GM10847 (cell line): ENCODE measurements at regions not wholly inside any gene's neighbourhood (a gene's known extent, or its start where the extent isn't known, plus 50 kb on each side); places are given as distances from the start of the nearest gene placed in this dataset.

Experiments used
- POLR2A ChIP-seq: IDR thresholded peaks from 2 replicates; pipeline ENCODE4 v1.6.1; 2011; ENCODE audit not compliant: insufficient read length; ENCODE audit errors: extremely low read depth

DNA sequence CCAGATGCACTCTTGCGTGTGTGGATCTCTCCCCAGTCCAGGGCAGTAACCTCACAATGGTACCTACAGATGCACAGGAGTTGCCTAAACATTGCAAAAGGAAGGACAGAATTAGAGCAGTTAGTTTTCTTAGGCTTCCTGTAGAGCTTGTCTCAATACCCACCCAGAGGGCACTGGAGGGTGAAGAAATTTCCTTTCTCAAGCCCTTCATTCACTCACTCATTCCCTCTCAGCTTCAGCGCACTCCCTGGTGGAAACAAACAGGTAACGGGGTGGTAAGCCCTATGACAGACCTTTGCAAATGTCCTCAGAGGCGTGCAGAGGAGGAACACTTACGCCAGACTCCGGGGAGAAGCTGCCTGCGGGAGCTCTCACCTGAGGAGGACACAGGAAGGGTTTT lies 267.4 kb upstream of the HES1 start:
- TF ChIP-seq POLR2A = no peak

GRCh38 chr3:193869221-193870201 lies 266.4 kb upstream of the HES1 start:
- no peak for TF ChIP-seq POLR2A

GRCh38 chr3:193870376-193871219 lies 265.4 kb upstream of the HES1 start:
- no peak for TF ChIP-seq POLR2A

DNA sequence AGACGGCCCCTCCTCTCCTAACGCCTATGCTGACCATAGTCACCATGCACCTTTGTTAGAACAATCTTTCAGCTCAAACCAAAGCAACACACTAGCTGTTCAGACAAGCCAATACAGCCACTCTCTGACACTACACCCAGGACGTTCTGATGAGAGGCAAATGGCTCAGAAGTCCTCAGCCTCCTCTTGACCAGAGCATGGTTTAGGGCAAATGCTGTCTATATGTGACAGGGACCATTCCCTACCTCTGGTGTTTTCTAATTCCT lies 264.8 kb upstream of the HES1 start:
- TF ChIP-seq POLR2A = no peak

GRCh38 chr3:193872265-193872753 lies 263.6 kb upstream of the HES1 start:
- no peak for TF ChIP-seq POLR2A

GRCh38 chr3:193873426-193874201 lies 262.3 kb upstream of the HES1 start:
- no peak for TF ChIP-seq POLR2A

DNA sequence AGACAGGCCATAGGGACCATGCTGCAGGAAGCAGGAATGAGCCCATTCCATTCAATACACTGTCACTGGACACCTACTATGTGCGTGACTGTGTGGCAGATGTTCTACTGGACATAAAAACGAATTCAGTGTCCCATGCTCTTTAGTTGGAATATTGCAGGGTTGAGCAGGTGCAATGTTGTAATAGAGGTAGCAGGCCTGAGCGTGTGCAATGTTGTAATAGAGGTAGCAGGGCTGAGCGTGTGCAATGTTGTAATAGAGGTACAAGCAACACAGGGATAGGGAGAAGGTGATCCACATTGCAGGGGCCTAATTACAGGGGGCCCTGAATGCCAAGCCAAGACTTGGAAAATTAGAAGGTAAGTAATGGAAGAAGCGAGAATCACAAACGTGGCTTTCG lies 261.4 kb upstream of the HES1 start:
- TF ChIP-seq POLR2A = no peak

DNA sequence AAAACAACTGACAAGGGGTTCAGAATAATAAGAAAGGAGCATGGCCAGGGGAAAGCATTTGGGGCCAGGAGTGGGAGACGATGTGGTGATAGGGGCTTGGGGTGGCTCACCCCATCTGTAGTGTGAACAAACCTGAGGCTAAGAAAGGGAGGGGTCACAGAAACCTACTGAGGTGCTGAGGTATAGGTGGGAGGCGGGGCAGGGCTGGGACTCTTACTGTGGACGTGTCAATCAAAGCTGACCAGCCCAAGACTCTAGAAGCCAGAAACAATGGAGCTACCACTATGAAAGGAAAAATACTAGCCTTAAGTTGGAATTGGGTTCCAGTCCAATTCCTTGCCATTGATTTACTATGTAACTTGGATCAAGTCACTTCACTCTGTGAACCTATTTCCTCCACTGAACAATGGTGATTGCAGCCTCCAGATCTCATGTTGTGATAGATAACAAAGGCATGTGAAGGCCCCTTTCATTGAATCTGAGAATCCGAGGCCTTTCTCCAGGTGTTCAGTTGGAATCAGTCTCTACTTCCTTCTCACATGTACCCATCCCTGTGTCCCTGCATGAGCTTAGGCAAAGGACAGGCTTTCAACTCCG lies 260.9 kb upstream of the HES1 start:
- no peak for TF ChIP-seq POLR2A

DNA sequence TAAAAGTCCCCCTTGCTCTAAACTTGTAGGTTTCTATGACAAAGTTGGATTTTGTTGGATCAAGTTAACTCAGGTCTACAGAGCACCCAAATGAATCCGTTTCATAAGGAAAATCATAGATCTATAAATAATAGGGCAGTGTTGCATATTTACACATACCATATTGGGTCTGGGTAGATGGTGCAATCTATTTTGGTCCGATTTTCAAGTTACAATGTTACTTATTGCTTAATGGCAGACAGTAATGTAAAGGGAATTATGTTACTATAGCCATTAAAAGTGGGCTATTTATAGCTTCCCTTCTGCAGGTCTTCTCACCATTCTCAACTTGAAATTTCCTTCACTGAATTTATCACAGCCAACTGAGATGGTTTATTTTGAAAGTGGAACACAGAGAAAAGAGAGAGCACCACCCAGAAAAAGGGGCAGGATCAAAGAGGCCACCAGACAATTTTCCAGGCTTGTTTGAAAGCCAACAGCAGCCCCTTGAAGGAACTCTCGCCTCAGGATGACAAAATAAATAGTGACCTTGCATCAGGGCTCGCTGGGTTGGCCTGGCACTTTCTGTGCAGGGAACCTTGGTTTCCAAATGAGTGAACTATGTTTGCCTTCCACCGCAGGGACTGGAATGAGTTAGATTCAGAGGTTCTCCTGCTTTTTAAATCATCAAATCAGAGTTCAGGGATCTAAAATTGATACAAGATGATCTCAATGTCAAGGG lies 260.2 kb upstream of the HES1 start:
- no peak for TF ChIP-seq POLR2A

DNA sequence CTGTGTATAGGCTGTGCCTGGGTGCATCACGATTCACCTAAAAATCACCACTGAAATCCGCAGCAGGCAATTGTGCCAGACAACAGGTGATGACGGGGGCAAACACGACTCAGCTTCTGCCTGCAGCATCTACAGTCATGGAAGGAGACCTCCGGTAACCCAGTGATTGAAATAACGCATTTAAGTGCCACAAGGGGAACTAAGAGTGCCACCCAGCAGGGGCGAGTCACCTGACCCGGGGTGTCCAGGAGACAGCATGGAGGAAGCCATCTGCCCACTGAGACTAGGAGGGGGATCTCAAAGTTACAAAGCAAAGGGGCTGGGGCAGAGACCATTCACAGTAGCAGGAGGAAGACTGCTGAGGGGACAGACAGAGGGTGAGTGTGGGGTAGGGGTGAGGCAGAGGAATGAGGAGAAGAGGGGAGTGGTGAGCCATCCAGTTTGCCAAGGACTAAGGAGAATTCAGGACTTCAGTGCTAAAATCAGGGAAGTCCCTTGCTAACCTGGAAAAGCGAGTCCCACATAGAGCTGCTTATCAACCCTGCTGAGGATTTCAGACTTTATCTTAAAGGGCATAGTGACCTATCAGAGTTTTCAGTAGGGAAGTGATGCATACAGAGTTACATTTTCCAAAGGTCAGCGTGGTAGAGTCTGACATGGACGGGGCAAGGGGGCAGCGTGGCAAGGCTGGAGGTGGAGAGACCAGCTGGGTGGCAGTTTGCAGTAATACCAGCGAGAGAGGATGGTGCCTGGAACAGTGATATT lies 256.7 kb upstream of the HES1 start:
- TF ChIP-seq POLR2A = no peak

GRCh38 chr3:193879864-193880242 lies 256.1 kb upstream of the HES1 start:
- TF ChIP-seq POLR2A = no peak

- TF ChIP-seq POLR2A = no peak
Measured at GRCh38 chr3:193882091-193882490, 253.9 kb upstream of the HES1 start.

DNA sequence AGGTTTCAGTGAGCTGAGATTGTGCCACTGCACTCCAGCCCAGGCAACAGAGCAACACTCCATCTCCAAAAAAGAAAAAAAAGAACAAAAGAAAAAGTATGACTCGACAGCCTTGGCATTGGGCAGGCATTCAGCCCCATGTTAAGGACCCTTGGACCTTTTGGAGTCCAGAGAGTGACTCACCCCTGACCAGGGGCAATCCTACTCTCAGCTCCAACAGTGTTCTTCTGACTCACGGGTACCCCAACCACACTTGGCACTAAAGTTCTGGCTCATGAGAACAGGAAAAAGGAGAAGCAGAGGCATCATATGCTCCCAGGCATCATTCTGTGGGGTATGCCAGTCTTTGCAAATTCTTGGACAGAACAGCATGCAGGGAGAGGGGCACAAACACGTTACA lies 252.4 kb upstream of the HES1 start:
- TF ChIP-seq POLR2A = no peak

- no peak for TF ChIP-seq POLR2A
Measured at GRCh38 chr3:193884027-193884426, 251.9 kb upstream of the HES1 start.
